HCT116 (cell line): ENCODE measurements at regions not wholly inside any gene's neighbourhood (a gene's known extent, or its start where the extent isn't known, plus 50 kb on each side); places are given as distances from the start of the nearest gene placed in this dataset.

Source experiments
- ATAC-seq: fragments of 200-7000 bp; cut with Tn5 transposase; 2 replicates; pipeline ENCODE4 v1.9.1; 2020; ENCODE audit warnings: mild to moderate bottlenecking, moderate library complexity
- BruUV-seq: library from RNA; stranded (reverse); fragments of 400-500 nt; replicated peaks from 2 replicates; lab custom pipeline; 2021; lab: Mats Ljungman, UMichigan
- CTCF ChIA-PET: fragments of 300-600 bp; sonication (Branson Sonifier 250); formaldehyde crosslinking; loops from one replicate; lab custom pipeline; 2021; ENCODE audit warnings: antibody characterized with exemption; lab: Charles Lee
- POLR2A ChIA-PET: fragments of 300-600, 350-600 bp; sonication (Branson Sonifier 250); formaldehyde crosslinking; loops from one replicate; lab custom pipeline; 2021; ENCODE audit warnings: antibody characterized with exemption; lab: Charles Lee
- RAD21 ChIA-PET, 2 experiments: fragments of 300-600 bp; sonication (Branson Sonifier 250); formaldehyde crosslinking; loops; one replicate each; lab custom pipeline; 2023; ENCODE audit warnings: low total read pairs in 2 of 2; ENCODE audit not compliant: uncharacterized antibody in 2 of 2, unreplicated experiment in 2 of 2, low non-redundant PET in 1 of 2; lab: Charles Lee
- DNase-seq: peaks from one replicate; pipeline ENCODE4 v3.0.0-alpha.2; 2010; ENCODE audit warnings: low read depth, low spot score
- H2AFZ ChIP-seq: fragments of 200-600 bp; shearing (Covaris generic), sonication (generic); 2 replicates; pipeline ENCODE4 v1.6.1; 2017; ENCODE audit warnings: low read depth, mixed run types, mixed read lengths, antibody characterized with exemption, low read length; ENCODE audit not compliant: poor library complexity, severe bottlenecking
- H3K27ac ChIP-seq: 2 replicates; pipeline ENCODE4 v1.5.1; 2012; ENCODE audit warnings: low read depth, low read length
- H3K27me3 ChIP-seq: fragments of 200-600 bp; sonication (generic); 2 replicates; pipeline ENCODE4 v1.6.1; 2016; ENCODE audit warnings: mixed run types, low read length, mixed read lengths; ENCODE audit not compliant: insufficient read depth
- H3K36me3 ChIP-seq, 2 experiments: fragments of 200-500 bp in 1 of 2; fragments of 200-600 bp in 1 of 2; sonication (Bioruptor generic) in 1 of 2; sonication (generic) in 1 of 2; 2 replicates each; pipeline versions ENCODE4 v1.5.1 to v1.6.1; 2014 to 2016; ENCODE audit warnings: low read length in 2 of 2, inconsistent platforms in 1 of 2, mixed read lengths in 1 of 2, mixed run types in 1 of 2; ENCODE audit not compliant: insufficient read depth in 2 of 2, control insufficient read depth in 1 of 2
- H3K4me1 ChIP-seq, 2 experiments: fragments of 200-600 bp in 1 of 2; sonication (generic) in 1 of 2; 2 replicates each; pipeline versions ENCODE4 v1.5.1 to v1.6.1; 2012 to 2017; ENCODE audit warnings: low read length in 2 of 2, inconsistent platforms in 1 of 2, mild to moderate bottlenecking in 1 of 2, mixed read lengths in 1 of 2, mixed run types in 1 of 2, moderate library complexity in 1 of 2; ENCODE audit not compliant: insufficient read depth in 2 of 2, control insufficient read depth in 1 of 2
- H3K4me2 ChIP-seq: fragments of 200-600 bp; sonication (generic); 2 replicates; pipeline ENCODE4 v1.6.1; 2017; ENCODE audit warnings: mixed run types, low read length, mixed read lengths
- H3K4me3 ChIP-seq, 2 experiments: fragments of 200-600 bp in 1 of 2; sonication (generic) in 1 of 2; replicated peaks in 1 of 2; 2 replicates each; pipeline ENCODE4 v1.5.1; 2011 to 2016; ENCODE audit warnings: low read length in 2 of 2, control low read depth in 1 of 2, low read depth in 1 of 2, mild to moderate bottlenecking in 1 of 2, mixed read lengths in 1 of 2, mixed run types in 1 of 2
- H3K79me2 ChIP-seq: fragments of 200-600 bp; sonication (generic); 2 replicates; pipeline ENCODE4 v1.6.1; 2017; ENCODE audit warnings: mild to moderate bottlenecking, mixed run types, low read length, moderate library complexity, mixed read lengths; ENCODE audit not compliant: insufficient read depth
- H3K9ac ChIP-seq: fragments of 200-600 bp; sonication (generic); 2 replicates; pipeline ENCODE4 v1.6.1; 2016; ENCODE audit warnings: low read length, mixed read lengths
- H3K9me2 ChIP-seq: fragments of 200-600 bp; sonication (generic), shearing (Covaris generic); 2 replicates; pipeline ENCODE4 v1.6.1; 2017; ENCODE audit warnings: mixed run types, mild to moderate bottlenecking, moderate library complexity; ENCODE audit not compliant: insufficient read depth
- H3K9me3 ChIP-seq, 2 experiments: fragments of 200-500 bp in 1 of 2; fragments of 200-600 bp in 1 of 2; sonication (Bioruptor generic) in 1 of 2; sonication (generic) in 1 of 2; 2 replicates each; pipeline ENCODE4 v1.6.1; 2014 to 2017; ENCODE audit warnings: low read length in 2 of 2, mixed read lengths in 2 of 2, inconsistent platforms in 1 of 2, low read depth in 1 of 2, mild to moderate bottlenecking in 1 of 2, mixed run types in 1 of 2, moderate library complexity in 1 of 2; ENCODE audit not compliant: control insufficient read depth in 1 of 2, insufficient read depth in 1 of 2
- H4K20me1 ChIP-seq: fragments of 200-600 bp; sonication (generic), shearing (Covaris generic); 2 replicates; pipeline ENCODE4 v1.6.1; 2017; ENCODE audit warnings: mixed run types, mild to moderate bottlenecking, moderate library complexity; ENCODE audit not compliant: insufficient read depth
- CBX3 ChIP-seq: IDR thresholded peaks from 2 replicates; pipeline ENCODE4 v1.6.1; 2012; ENCODE audit warnings: low read depth
- CEBPB ChIP-seq: IDR thresholded peaks from 2 replicates; pipeline ENCODE4 v1.6.1; 2012; ENCODE audit warnings: low read depth
- CTCF ChIP-seq, 3 experiments: fragments of 200-600 bp in 1 of 3; sonication (generic) in 1 of 3; IDR thresholded peaks in 2 of 3; conservative IDR thresholded peaks in 1 of 3; 2 replicates each; pipeline ENCODE4 v1.5.1; 2012 to 2017; ENCODE audit warnings: low read depth in 2 of 3, low read length in 2 of 3, antibody characterized with exemption in 1 of 3, borderline replicate concordance in 1 of 3, control low read depth in 1 of 3, mild to moderate bottlenecking in 1 of 3, mixed read lengths in 1 of 3, mixed run types in 1 of 3, moderate library complexity in 1 of 3; ENCODE audit not compliant: insufficient read depth in 1 of 3
- EGR1 ChIP-seq: IDR thresholded peaks from 2 replicates; pipeline ENCODE4 v1.6.1; 2012; ENCODE audit warnings: low read depth
- ELF1 ChIP-seq: IDR thresholded peaks from 2 replicates; pipeline ENCODE4 v1.6.1; 2012; ENCODE audit warnings: low read depth, borderline replicate concordance
- EZH2 ChIP-seq: fragments of 200-600 bp; sonication (generic); IDR thresholded peaks from 2 replicates; pipeline ENCODE4 v1.6.1; 2017; ENCODE audit warnings: antibody characterized with exemption, mixed run types
- EZH2phosphoT487 ChIP-seq: fragments of 200-600 bp; IDR thresholded peaks from 2 replicates; pipeline ENCODE4 v1.6.1; 2018; ENCODE audit warnings: antibody characterized with exemption, borderline replicate concordance
- FOSL1 ChIP-seq: IDR thresholded peaks from 2 replicates; pipeline ENCODE4 v1.6.1; 2012; ENCODE audit warnings: low read depth
- JUND ChIP-seq: IDR thresholded peaks from 2 replicates; pipeline ENCODE4 v1.6.1; 2012
- MAX ChIP-seq: IDR thresholded peaks from 2 replicates; pipeline ENCODE4 v1.6.1; 2012
- POLR2A ChIP-seq: IDR thresholded peaks from 2 replicates; pipeline ENCODE4 v1.7.0; 2011; ENCODE audit warnings: borderline replicate concordance; ENCODE audit not compliant: insufficient read depth, insufficient read length; ENCODE audit errors: extremely low read depth
- POLR2AphosphoS5 ChIP-seq: IDR thresholded peaks from 2 replicates; pipeline ENCODE4 v1.6.1; 2011; ENCODE audit warnings: mild to moderate bottlenecking, low read depth, low read length, moderate library complexity
- REST ChIP-seq: IDR thresholded peaks from 2 replicates; pipeline ENCODE4 v1.6.1; 2012; ENCODE audit warnings: low read depth
- SIN3A ChIP-seq: IDR thresholded peaks from 2 replicates; pipeline ENCODE4 v1.6.1; 2012; ENCODE audit warnings: low read depth
- SP1 ChIP-seq: IDR thresholded peaks from 2 replicates; pipeline ENCODE4 v1.6.1; 2012; ENCODE audit warnings: low read depth
- SRF ChIP-seq: IDR thresholded peaks from 2 replicates; pipeline ENCODE4 v1.6.1; 2012; ENCODE audit warnings: low read depth
- TCF7L2 ChIP-seq: IDR thresholded peaks from 2 replicates; pipeline ENCODE4 v1.7.0; 2011; ENCODE audit warnings: borderline replicate concordance, inconsistent platforms; ENCODE audit not compliant: insufficient read depth, insufficient read length; ENCODE audit errors: extremely low read depth
- ZFX ChIP-seq: fragments of 450-650 bp; IDR thresholded peaks from 2 replicates; pipeline ENCODE4 v1.6.1; 2017
- intact Hi-C: fragments of 100-400 bp; cut with micrococcal nuclease; formaldehyde crosslinking; loops from 2 replicates; pipeline ENCODE4 v1.10.0; 2022
- TF ChIP-seq, protein P1 (sequence below): IDR thresholded peaks from 2 replicates; pipeline ENCODE4 v1.6.1; 2012
- TF ChIP-seq, protein P2 (sequence below): IDR thresholded peaks from 2 replicates; pipeline ENCODE4 v1.6.1; 2011; ENCODE audit warnings: mild to moderate bottlenecking, low read length, moderate library complexity; ENCODE audit not compliant: insufficient replicate concordance; ENCODE audit errors: extremely low read depth

- Histone ChIP-seq H3K27ac (no peak overlapping the region), H3K79me2 (no peaks in the 10 kb centered on the region), H2AFZ (no peak overlapping the region), H3K27me3 (no peaks in the 10 kb centered on the region), H3K36me3 (no peaks in the 10 kb centered on the region), H3K9me3 (no peaks in the 10 kb centered on the region), H3K9me2 (0 out of 2 replicates have a peak, but pooled peaks cover 4% of the 10 kb centered on the region), H4K20me1 (no peaks in the 10 kb centered on the region), H3K4me1 (no peaks in the 10 kb centered on the region), H3K9ac (no peak overlapping the region), H3K4me3 (no peak overlapping the region), H3K4me2 (no peak overlapping the region)
- CTCF ChIA-PET: no interaction called here
- ATAC-seq (no peak), DNase-seq (no peak)
- intact Hi-C loops: no loop called here
- POLR2A ChIA-PET: no interaction called here
- no TSS peak for BruUV-seq
- TF ChIP-seq TCF7L2: no peak
- no peak for TF ChIP-seq CBX3
- no peak for TF ChIP-seq EGR1
- TF ChIP-seq SRF: no peak
- TF ChIP-seq MAX: no peak
- no peak for TF ChIP-seq FOSL1
- TF ChIP-seq ZFX: no peak
- TF ChIP-seq POLR2AphosphoS5: no peak
- no peak for TF ChIP-seq CTCF (IDR thresholded peaks at IDR 0.05 in 2 of 3, conservative IDR thresholded peaks at IDR 0.05 in 1 of 3; ENCODE audit: borderline replicate concordance in 1 of 3, insufficient read depth in 1 of 3, low read depth in 2 of 3, low read length in 2 of 3)
- no peak for TF ChIP-seq EZH2
- TF ChIP-seq SP1: no peak
- TF ChIP-seq ELF1: no peak
- TF ChIP-seq SIN3A: no peak
- no peak for TF ChIP-seq CEBPB
- TF ChIP-seq POLR2A: no peak
- TF ChIP-seq REST: no peak
- no peak for TF ChIP-seq EZH2phosphoT487
- TF ChIP-seq, protein P1, sequence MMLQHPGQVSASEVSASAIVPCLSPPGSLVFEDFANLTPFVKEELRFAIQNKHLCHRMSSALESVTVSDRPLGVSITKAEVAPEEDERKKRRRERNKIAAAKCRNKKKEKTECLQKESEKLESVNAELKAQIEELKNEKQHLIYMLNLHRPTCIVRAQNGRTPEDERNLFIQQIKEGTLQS: no peak
- no peak for TF ChIP-seq JUND
- TF ChIP-seq, protein P2, sequence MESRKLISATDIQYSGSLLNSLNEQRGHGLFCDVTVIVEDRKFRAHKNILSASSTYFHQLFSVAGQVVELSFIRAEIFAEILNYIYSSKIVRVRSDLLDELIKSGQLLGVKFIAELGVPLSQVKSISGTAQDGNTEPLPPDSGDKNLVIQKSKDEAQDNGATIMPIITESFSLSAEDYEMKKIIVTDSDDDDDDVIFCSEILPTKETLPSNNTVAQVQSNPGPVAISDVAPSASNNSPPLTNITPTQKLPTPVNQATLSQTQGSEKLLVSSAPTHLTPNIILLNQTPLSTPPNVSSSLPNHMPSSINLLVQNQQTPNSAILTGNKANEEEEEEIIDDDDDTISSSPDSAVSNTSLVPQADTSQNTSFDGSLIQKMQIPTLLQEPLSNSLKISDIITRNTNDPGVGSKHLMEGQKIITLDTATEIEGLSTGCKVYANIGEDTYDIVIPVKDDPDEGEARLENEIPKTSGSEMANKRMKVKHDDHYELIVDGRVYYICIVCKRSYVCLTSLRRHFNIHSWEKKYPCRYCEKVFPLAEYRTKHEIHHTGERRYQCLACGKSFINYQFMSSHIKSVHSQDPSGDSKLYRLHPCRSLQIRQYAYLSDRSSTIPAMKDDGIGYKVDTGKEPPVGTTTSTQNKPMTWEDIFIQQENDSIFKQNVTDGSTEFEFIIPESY: no peak
- RAD21 ChIA-PET: no interaction called here
Measured at GRCh38 chr4:124060261-124060918, 652.1 kb downstream of the ANKRD50 start.
